IMR-90 (cell line): ENCODE measurements at regions not wholly inside any gene's neighbourhood (a gene's known extent, or its start where the extent isn't known, plus 50 kb on each side); places are given as distances from the start of the nearest gene placed in this dataset.

Source experiments
- ATAC-seq: fragments of 200-7000 bp; cut with Tn5 transposase; 2 replicates; pipeline ENCODE4 v1.9.1; 2020; ENCODE audit warnings: low read depth, mild to moderate bottlenecking, moderate library complexity
- BruUV-seq: library from RNA; stranded (reverse); fragments of 400-500 nt; replicated peaks from 2 replicates; lab custom pipeline; 2021; lab: Mats Ljungman, UMichigan
- CTCF ChIA-PET: fragments of 300-600 bp; formaldehyde crosslinking; extraction: SDS; loops from one replicate; lab custom pipeline; 2021; ENCODE audit warnings: antibody characterized with exemption; lab: Yijun Ruan, JAX
- POLR2A ChIA-PET: fragments of 300-600 bp; sonication (Branson Sonifier 250); formaldehyde crosslinking; loops from one replicate; lab custom pipeline; 2022; ENCODE audit warnings: antibody characterized with exemption; ENCODE audit not compliant: unreplicated experiment; lab: Charles Lee
- DNase-seq: peaks from one replicate; pipeline ENCODE4 v3.0.0; 2013
- H2AFZ ChIP-seq: replicated peaks from 2 replicates; pipeline ENCODE3; 2013; ENCODE audit warnings: low read length, mild to moderate bottlenecking; ENCODE audit not compliant: poor library complexity
- H2AK5ac ChIP-seq: 2 replicates; pipeline ENCODE4 v1.6.1; 2013; ENCODE audit warnings: low read depth, low read length, inconsistent platforms
- H2AK9ac ChIP-seq: replicated peaks from 2 replicates; pipeline ENCODE3; 2013; ENCODE audit warnings: mild to moderate bottlenecking, low read depth, low read length, moderate library complexity; ENCODE audit not compliant: poor library complexity
- H2BK120ac ChIP-seq: 2 replicates; pipeline ENCODE4 v1.6.1; 2013; ENCODE audit warnings: low read depth, low read length, inconsistent platforms
- H2BK15ac ChIP-seq: 3 replicates; pipeline ENCODE4 v1.6.1; 2013; ENCODE audit warnings: low read depth, low read length, inconsistent platforms
- H2BK20ac ChIP-seq: 2 replicates; pipeline ENCODE4 v1.6.1; 2013; ENCODE audit warnings: low read depth, mild to moderate bottlenecking, inconsistent platforms, low read length, moderate library complexity
- H2BK5ac ChIP-seq: 2 replicates; pipeline ENCODE4 v1.6.1; 2013; ENCODE audit warnings: mild to moderate bottlenecking, low read depth, low read length, inconsistent platforms; ENCODE audit not compliant: poor library complexity, severe bottlenecking
- H3K14ac ChIP-seq: replicated peaks from 2 replicates; pipeline ENCODE4 v1.6.1; 2013; ENCODE audit warnings: low read depth, low read length, inconsistent platforms
- H3K18ac ChIP-seq: 2 replicates; pipeline ENCODE4 v1.6.1; 2013; ENCODE audit warnings: low read depth, low read length, control low read depth
- H3K23ac ChIP-seq: 2 replicates; pipeline ENCODE4 v1.6.1; 2013; ENCODE audit warnings: low read depth, low read length, inconsistent platforms
- H3K27ac ChIP-seq: 2 replicates; pipeline ENCODE4 v1.5.1; 2013; ENCODE audit warnings: mild to moderate bottlenecking, control low read depth, low read length; ENCODE audit not compliant: insufficient read depth
- H3K27me3 ChIP-seq: 2 replicates; pipeline ENCODE4 v1.6.1; 2013; ENCODE audit warnings: low read length; ENCODE audit not compliant: control insufficient read depth, insufficient read depth
- H3K36me3 ChIP-seq: 2 replicates; pipeline ENCODE4 v1.6.1; 2013; ENCODE audit warnings: low read length, mixed read lengths; ENCODE audit not compliant: control insufficient read depth, insufficient read depth
- H3K4ac ChIP-seq: 2 replicates; pipeline ENCODE4 v1.6.1; 2013; ENCODE audit warnings: low read depth, low read length, inconsistent platforms
- H3K4me1 ChIP-seq: 2 replicates; pipeline ENCODE4 v1.6.1; 2013; ENCODE audit warnings: low read length, mixed read lengths; ENCODE audit not compliant: control insufficient read depth, insufficient read depth
- H3K4me2 ChIP-seq: 2 replicates; pipeline ENCODE4 v1.6.1; 2013; ENCODE audit warnings: low read depth, mild to moderate bottlenecking, control low read depth, low read length, moderate library complexity
- H3K4me3 ChIP-seq: 2 replicates; pipeline ENCODE4 v1.5.1; 2013; ENCODE audit warnings: low read depth, mild to moderate bottlenecking, control low read depth, low read length, moderate library complexity; ENCODE audit not compliant: insufficient read depth
- H3K56ac ChIP-seq: 2 replicates; pipeline ENCODE4 v1.6.1; 2013; ENCODE audit warnings: low read length, inconsistent platforms; ENCODE audit not compliant: insufficient read depth; ENCODE audit errors: extremely low read depth
- H3K79me1 ChIP-seq, 2 experiments: 2 replicates each; pipeline ENCODE4 v1.6.1; 2013; ENCODE audit warnings: low read length in 2 of 2, inconsistent platforms in 1 of 2, low read depth in 1 of 2
- H3K9ac ChIP-seq: 2 replicates; pipeline ENCODE4 v1.6.1; 2013; ENCODE audit warnings: low read depth, low read length, control low read depth
- H3K9me1 ChIP-seq: 2 replicates; pipeline ENCODE4 v1.6.1; 2013; ENCODE audit warnings: low read length, inconsistent platforms; ENCODE audit not compliant: insufficient read depth
- H3K9me3 ChIP-seq: 2 replicates; pipeline ENCODE4 v1.6.1; 2013; ENCODE audit warnings: low read length; ENCODE audit not compliant: control insufficient read depth, insufficient read depth
- H4K20me1 ChIP-seq: 2 replicates; pipeline ENCODE4 v1.6.1; 2013; ENCODE audit warnings: low read length, inconsistent platforms; ENCODE audit not compliant: insufficient read depth
- H4K5ac ChIP-seq: 2 replicates; pipeline ENCODE4 v1.6.1; 2013; ENCODE audit warnings: mild to moderate bottlenecking, low read depth, low read length, control low read depth
- H4K8ac ChIP-seq, 2 experiments: 2 replicates each; pipeline ENCODE4 v1.6.1; 2013; ENCODE audit warnings: low read depth in 2 of 2, low read length in 2 of 2, control low read depth in 1 of 2, inconsistent platforms in 1 of 2
- H4K91ac ChIP-seq: 2 replicates; pipeline ENCODE4 v1.6.1; 2013; ENCODE audit warnings: low read depth, low read length, inconsistent platforms; ENCODE audit not compliant: insufficient read depth
- CEBPB ChIP-seq: IDR thresholded peaks from 2 replicates; pipeline ENCODE4 v1.6.1; 2012; ENCODE audit warnings: low read depth, low read length, improper control_type of control experiment
- CTCF ChIP-seq: conservative IDR thresholded peaks from 2 replicates; pipeline ENCODE4 v1.5.1; 2012; ENCODE audit warnings: mild to moderate bottlenecking, low read depth, low read length, improper control_type of control experiment
- FOS ChIP-seq: fragments of 150-350 bp; IDR thresholded peaks from 2 replicates; pipeline ENCODE4 v1.6.1; 2016; ENCODE audit warnings: low read depth, low read length
- MAFK ChIP-seq: IDR thresholded peaks from 2 replicates; pipeline ENCODE4 v1.6.1; 2012; ENCODE audit warnings: low read depth, low read length, improper control_type of control experiment
- POLR2A ChIP-seq: IDR thresholded peaks from 2 replicates; pipeline ENCODE4 v1.6.1; 2012; ENCODE audit warnings: mild to moderate bottlenecking, low read depth, low read length
- RAD21 ChIP-seq: IDR thresholded peaks from 2 replicates; pipeline ENCODE4 v1.6.1; 2012; ENCODE audit warnings: low read length, improper control_type of control experiment
- RCOR1 ChIP-seq: IDR thresholded peaks from 2 replicates; pipeline ENCODE4 v1.6.1; 2012; ENCODE audit warnings: mild to moderate bottlenecking, low read length, improper control_type of control experiment; ENCODE audit not compliant: insufficient replicate concordance
- RFX5 ChIP-seq: IDR thresholded peaks from 2 replicates; pipeline ENCODE4 v1.8.0; 2012; ENCODE audit warnings: low read depth, mild to moderate bottlenecking, low read length, moderate library complexity
- SMC3 ChIP-seq: fragments of 150-350 bp; IDR thresholded peaks from 2 replicates; pipeline ENCODE4 v1.6.1; 2016; ENCODE audit warnings: low read depth, mild to moderate bottlenecking, antibody characterized with exemption, low read length, moderate library complexity
- USF2 ChIP-seq: fragments of 150-350 bp; IDR thresholded peaks from 2 replicates; pipeline ENCODE4 v1.6.1; 2017; ENCODE audit warnings: mild to moderate bottlenecking, antibody characterized with exemption, low read length, low read depth
- WGBS, 2 experiments: methylation state at CpG; one replicate each; pipeline versions ENCODE4 v1.1.5 to v1.1.7; 2013; ENCODE audit warnings: missing lambda C conversion rate in 2 of 2; ENCODE audit not compliant: insufficient read length in 1 of 2; ENCODE audit errors: extremely low coverage in 2 of 2; 5-methylcytosine and 5-hydroxymethylcytosine counted together
- dilution Hi-C: fragments of 300-500 bp; cut with HindIII; formaldehyde crosslinking; loops from one replicate; pipeline ENCODE4 v1.14.3; 2018; ENCODE audit warnings: low sequenced_read_pairs; ENCODE audit not compliant: unreplicated experiment
- in situ Hi-C: fragments of 300-500 bp; cut with MboI; formaldehyde crosslinking; loops from 3 replicates; pipeline ENCODE4 v1.14.3; 2019; ENCODE audit warnings: low sequenced_read_pairs, inconsistent platforms, mixed read lengths
- intact Hi-C: fragments of 100-400 bp; cut with micrococcal nuclease; formaldehyde crosslinking; loops from 2 replicates; pipeline ENCODE4 v1.10.0; 2022

GRCh38 chr1:169046671-169047070 lies 59.8 kb upstream of the ATP1B1 start:
- no CpG with 5 or more reads among the region's 3 CpGs for whole genome bisulfite sequencing, 2 experiments

More at GRCh38 chr1:169046671-169047070, 59.8 kb upstream of the ATP1B1 start:
- no peak for ATAC-seq
- Histone ChIP-seq H2BK20ac (no peak overlapping the region), H2AK5ac (no peak overlapping the region), H2BK5ac (no peak overlapping the region), H3K4me1 (no peaks in the 10 kb centered on the region), H3K27me3 (no peaks in the 10 kb centered on the region), H3K23ac (no peak overlapping the region), H3K18ac (no peak overlapping the region), H4K5ac (no peak overlapping the region), H3K56ac (no peak overlapping the region), H3K9me3 (no peaks in the 10 kb centered on the region), H4K91ac (no peak overlapping the region), H3K4me3 (no peak overlapping the region), H3K79me1 (no peaks in the 10 kb centered on the region), H3K14ac (no peak overlapping the region), H3K36me3 (no peaks in the 10 kb centered on the region), H2AK9ac (no peak overlapping the region), H2BK15ac (no peak overlapping the region), H4K20me1 (no peaks in the 10 kb centered on the region), H3K4ac (no peak overlapping the region), H2BK120ac (no peak overlapping the region), H2AFZ (no peak overlapping the region), H3K9me1 (no peaks in the 10 kb centered on the region), H4K8ac (no peak overlapping the region), H3K27ac (no peak overlapping the region), H3K4me2 (no peak overlapping the region), H3K9ac (no peak overlapping the region)
- DNase-seq: no peak
- intact Hi-C loops: no loop called here
- ChIA-PET CTCF (no interaction called here), POLR2A (no interaction called here)
- TF ChIP-seq FOS (no peak), RCOR1 (no peak), SMC3 (no peak), MAFK (no peak), RFX5 (no peak), CTCF (no peak), RAD21 (no peak), CEBPB (no peak), USF2 (no peak), POLR2A (no peak)
- dilution Hi-C loops: no loop called here
- in situ Hi-C loops: no loop called here
- no TSS peak for BruUV-seq
